ENCODE measurements at regions not wholly inside any gene's neighbourhood (a gene's known extent, or its start where the extent isn't known, plus 50 kb on each side); places are given as distances from the start of the nearest gene placed in this dataset.

DNA sequence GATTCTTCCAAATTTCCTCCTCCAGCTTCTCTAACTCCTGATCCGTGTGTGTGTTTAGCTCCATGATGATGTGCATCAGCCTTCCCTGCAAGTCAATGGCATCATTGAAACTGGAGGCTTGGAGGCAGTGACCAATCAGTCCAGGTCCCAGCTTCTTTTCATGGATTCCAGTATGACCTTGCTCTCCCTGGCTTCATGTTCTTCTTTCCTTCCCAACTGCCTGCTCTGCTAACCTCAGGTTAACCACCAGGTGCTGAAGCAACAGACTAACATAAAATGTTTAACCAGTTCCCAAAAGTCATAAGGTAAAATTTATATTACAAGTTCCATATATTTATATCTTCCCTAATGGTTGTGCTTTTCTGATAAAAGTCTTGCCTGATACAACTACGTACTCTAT, 512.8 kb upstream of the EPHA7 start:
- no peaks in the 10 kb centered on the region for H3K4me1 Mint-ChIP-seq (ENCODE audit: low read depth)
- H3K27me3 Mint-ChIP-seq (ENCODE audit: low read depth), result no peaks in the 10 kb centered on the region
- DNase-seq, result no peak
- H3K9me3 Mint-ChIP-seq (ENCODE audit: insufficient read depth), result no peaks in the 10 kb centered on the region
- no peaks in the 10 kb centered on the region for H3K36me3 Mint-ChIP-seq (ENCODE audit: low read depth)
- POLR2A ChIA-PET, result no interaction called here
- H3K4me3 Mint-ChIP-seq, result no peak overlapping the region
- ATAC-seq, result no peak
- CTCF ChIA-PET, result no interaction called here
- no peak overlapping the region for H3K27ac Mint-ChIP-seq

DNA sequence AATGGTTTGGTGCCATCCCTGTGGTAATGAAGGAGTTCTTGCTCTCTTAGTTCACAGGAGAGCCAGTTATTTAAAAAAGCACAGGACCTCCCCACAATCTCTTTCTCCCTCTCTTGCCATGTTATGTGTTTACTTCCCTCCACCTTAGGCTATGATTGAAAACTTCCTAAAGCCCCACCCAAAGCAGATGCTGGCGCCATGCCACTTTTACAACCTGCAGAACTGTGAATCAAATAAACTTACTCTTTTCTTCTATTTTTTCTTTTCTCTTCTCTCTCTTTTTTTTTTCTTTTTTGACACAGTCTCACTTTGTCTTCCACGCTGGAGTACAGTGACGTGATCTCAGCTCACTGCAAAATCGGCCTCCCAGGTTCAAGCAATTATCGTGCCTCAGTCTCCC, 508.4 kb upstream of the EPHA7 start:
- POLR2A ChIA-PET, result no interaction called here

DNA sequence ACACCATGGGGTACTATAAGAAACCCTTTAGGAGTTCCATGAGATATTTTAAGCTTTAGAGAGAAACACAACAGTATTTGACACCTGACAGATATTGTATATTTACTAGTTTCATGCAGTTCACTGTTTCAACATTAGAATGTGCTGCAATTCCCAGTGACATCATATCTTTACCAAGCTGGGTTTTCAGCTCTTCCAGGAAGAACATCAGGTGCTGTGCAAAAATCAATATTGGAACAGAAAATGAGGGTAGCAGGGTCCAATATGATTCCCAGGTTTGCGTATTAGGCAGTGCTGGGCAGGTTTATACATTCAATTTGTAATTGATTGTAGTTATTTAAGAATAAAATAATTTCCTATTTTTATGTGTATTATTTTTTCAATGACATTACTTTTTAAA, 500.0 kb upstream of the EPHA7 start:
- no peaks in the 10 kb centered on the region for H3K36me3 Mint-ChIP-seq (ENCODE audit: low read depth)
- CTCF ChIA-PET, result no interaction called here
- POLR2A ChIA-PET, result no interaction called here
- H3K4me1 Mint-ChIP-seq (ENCODE audit: low read depth), result no peaks in the 10 kb centered on the region
- no peaks in the 10 kb centered on the region for H3K27me3 Mint-ChIP-seq (ENCODE audit: low read depth)
- ATAC-seq (no peak), DNase-seq (no peak)
- H3K9me3 Mint-ChIP-seq (ENCODE audit: insufficient read depth), result no peaks in the 10 kb centered on the region
- no peak overlapping the region for H3K4me3 Mint-ChIP-seq
- H3K27ac Mint-ChIP-seq, result no peak overlapping the region

More for the DNA sequence above, 508.4 kb upstream of the EPHA7 start:
- Mint-ChIP-seq H3K9me3 (ENCODE audit: insufficient read depth) (no peaks in the 10 kb centered on the region), H3K4me1 (ENCODE audit: low read depth) (no peaks in the 10 kb centered on the region), H3K36me3 (ENCODE audit: low read depth) (no peaks in the 10 kb centered on the region), H3K27me3 (ENCODE audit: low read depth) (no peaks in the 10 kb centered on the region), H3K27ac (no peak overlapping the region), H3K4me3 (no peak overlapping the region)
- DNase-seq (no peak), ATAC-seq (no peak)
- CTCF ChIA-PET, result no interaction called here

DNA sequence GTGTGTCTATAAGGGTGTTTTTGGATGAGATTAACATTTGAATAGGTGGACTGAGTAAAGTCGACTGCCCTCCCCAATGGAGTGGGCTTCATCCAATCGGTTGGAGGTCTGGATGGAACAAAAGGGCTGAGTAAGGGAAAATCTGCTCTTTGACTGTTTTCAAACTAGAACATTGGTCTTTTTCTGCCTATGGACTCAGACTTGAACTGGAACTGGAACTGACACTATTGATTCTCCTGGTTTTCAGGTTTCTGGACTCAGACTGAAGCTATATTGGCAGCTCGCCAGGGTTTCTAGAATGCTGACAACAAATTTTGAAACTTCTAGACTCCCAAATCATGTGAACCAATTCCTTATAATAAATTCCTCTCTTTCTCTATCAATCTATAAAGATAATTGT, 498.9 kb upstream of the EPHA7 start:
- Mint-ChIP-seq H3K4me3 (no peak overlapping the region), H3K27ac (no peak overlapping the region), H3K4me1 (ENCODE audit: low read depth) (no peaks in the 10 kb centered on the region), H3K27me3 (ENCODE audit: low read depth) (no peaks in the 10 kb centered on the region), H3K9me3 (ENCODE audit: insufficient read depth) (peaks cover 6% of the 10 kb centered on the region), H3K36me3 (ENCODE audit: low read depth) (no peaks in the 10 kb centered on the region)
- ATAC-seq (no peak), DNase-seq (no peak)
- ChIA-PET CTCF (no interaction called here), POLR2A (no interaction called here)

DNA sequence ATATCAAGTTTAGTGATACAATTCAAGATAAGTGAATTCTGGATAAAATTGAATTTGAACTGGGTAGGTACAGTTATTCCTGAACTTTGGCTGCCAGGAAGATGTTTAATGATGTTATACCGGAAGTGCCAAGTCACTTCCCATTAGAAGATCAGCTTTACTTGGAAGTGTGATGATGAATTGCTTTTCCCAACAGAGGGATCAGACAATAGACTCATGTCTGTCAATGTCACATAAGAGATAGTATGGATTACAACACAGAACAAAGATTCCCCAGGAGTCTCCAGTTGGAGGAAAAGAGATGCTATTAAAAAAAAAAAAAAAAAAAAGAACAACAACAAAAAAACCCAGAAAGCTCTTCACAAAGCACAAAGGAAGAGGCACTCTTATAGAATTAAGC, 497.9 kb upstream of the EPHA7 start:
- peaks cover 6% of the 10 kb centered on the region for H3K9me3 Mint-ChIP-seq (ENCODE audit: insufficient read depth)

DNA sequence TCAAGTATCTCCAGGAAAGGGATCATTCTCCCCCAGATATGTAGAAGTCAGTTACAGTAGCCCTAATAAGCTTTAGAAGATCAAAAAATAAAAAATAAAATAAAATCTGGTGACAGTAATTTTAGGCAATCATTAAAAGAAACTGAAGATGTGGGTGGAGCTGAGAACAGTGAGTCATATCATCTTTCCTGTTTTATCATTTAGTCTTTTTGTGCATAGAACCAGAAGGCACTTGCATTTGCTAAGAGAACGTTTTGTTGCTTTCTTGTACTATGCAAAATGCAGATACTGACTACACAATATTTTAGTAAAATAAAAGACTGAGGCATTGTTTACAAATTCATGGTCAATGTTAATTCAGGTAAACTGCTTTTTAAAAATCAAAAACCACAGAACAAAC, 497.4 kb upstream of the EPHA7 start:
- ATAC-seq (no peak), DNase-seq (no peak)
- H3K27me3 Mint-ChIP-seq (ENCODE audit: low read depth), result no peaks in the 10 kb centered on the region
- ChIA-PET POLR2A (no interaction called here), CTCF (no interaction called here)
- H3K27ac Mint-ChIP-seq, result no peak overlapping the region
- peaks cover 6% of the 10 kb centered on the region for H3K9me3 Mint-ChIP-seq (ENCODE audit: insufficient read depth)
- H3K4me3 Mint-ChIP-seq, result no peak overlapping the region
- no peaks in the 10 kb centered on the region for H3K36me3 Mint-ChIP-seq (ENCODE audit: low read depth)
- no peaks in the 10 kb centered on the region for H3K4me1 Mint-ChIP-seq (ENCODE audit: low read depth)

More for the DNA sequence above, 497.9 kb upstream of the EPHA7 start:
- Mint-ChIP-seq H3K27me3 (ENCODE audit: low read depth) (no peaks in the 10 kb centered on the region), H3K4me1 (ENCODE audit: low read depth) (no peaks in the 10 kb centered on the region), H3K36me3 (ENCODE audit: low read depth) (no peaks in the 10 kb centered on the region), H3K27ac (no peak overlapping the region), H3K4me3 (no peak overlapping the region)
- ATAC-seq, result no peak
- POLR2A ChIA-PET, result no interaction called here
- CTCF ChIA-PET, result no interaction called here
- no peak for DNase-seq

DNA sequence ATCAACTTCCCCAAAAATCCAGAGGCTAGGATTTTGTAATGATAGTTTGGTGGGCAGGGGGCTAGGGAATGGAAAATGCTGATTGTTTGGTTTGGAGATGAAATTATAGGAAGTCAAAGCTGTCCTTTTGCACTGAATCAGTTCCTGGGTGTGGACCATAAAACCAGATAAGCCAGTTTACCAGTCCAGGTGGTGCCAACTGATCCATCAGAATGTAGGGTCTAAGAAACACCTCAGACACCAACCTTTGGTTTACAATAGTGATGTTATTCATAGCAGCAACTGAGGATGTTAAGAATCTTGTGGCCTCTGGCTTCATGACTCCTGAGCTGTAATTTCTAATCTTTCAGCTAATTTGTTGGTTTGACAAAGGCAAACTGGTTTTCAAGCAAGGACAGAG, 496.6 kb upstream of the EPHA7 start:
- peaks cover 6% of the 10 kb centered on the region for H3K9me3 Mint-ChIP-seq (ENCODE audit: insufficient read depth)
- no peak for DNase-seq
- H3K27me3 Mint-ChIP-seq (ENCODE audit: low read depth), result no peaks in the 10 kb centered on the region
- ChIA-PET CTCF (no interaction called here), POLR2A (no interaction called here)
- no peaks in the 10 kb centered on the region for H3K4me1 Mint-ChIP-seq (ENCODE audit: low read depth)
- H3K36me3 Mint-ChIP-seq (ENCODE audit: low read depth), result no peaks in the 10 kb centered on the region
- no peak for ATAC-seq
- H3K4me3 Mint-ChIP-seq, result no peak overlapping the region
- no peak overlapping the region for H3K27ac Mint-ChIP-seq

DNA sequence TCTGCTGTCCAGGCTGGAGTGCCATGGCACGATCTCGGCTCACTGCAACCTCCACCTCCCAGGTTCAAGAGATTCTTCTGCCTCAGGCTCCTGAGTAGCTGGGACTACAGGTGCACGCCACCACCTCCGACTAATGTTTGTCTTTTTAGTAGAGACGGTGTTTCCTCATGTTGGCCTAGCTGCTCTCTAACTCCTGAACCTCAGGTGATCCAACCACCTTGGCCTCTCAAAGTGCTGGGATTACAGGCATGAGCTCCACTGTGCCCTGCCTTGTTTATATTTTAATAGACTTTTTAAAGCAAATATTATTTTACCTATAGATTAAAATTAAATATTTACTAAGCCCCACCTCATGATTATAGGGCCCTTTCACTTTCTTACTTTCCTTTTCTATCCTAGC, 483.2 kb upstream of the EPHA7 start:
- CTCF ChIA-PET, result no interaction called here
- DNase-seq (no peak), ATAC-seq (no peak)
- no peaks in the 10 kb centered on the region for H3K27me3 Mint-ChIP-seq (ENCODE audit: low read depth)
- H3K27ac Mint-ChIP-seq, result no peak overlapping the region
- POLR2A ChIA-PET, result no interaction called here
- H3K4me3 Mint-ChIP-seq, result no peak overlapping the region
- H3K4me1 Mint-ChIP-seq (ENCODE audit: low read depth), result no peaks in the 10 kb centered on the region
- no peaks in the 10 kb centered on the region for H3K36me3 Mint-ChIP-seq (ENCODE audit: low read depth)
- peaks cover 7% of the 10 kb centered on the region for H3K9me3 Mint-ChIP-seq (ENCODE audit: insufficient read depth)

DNA sequence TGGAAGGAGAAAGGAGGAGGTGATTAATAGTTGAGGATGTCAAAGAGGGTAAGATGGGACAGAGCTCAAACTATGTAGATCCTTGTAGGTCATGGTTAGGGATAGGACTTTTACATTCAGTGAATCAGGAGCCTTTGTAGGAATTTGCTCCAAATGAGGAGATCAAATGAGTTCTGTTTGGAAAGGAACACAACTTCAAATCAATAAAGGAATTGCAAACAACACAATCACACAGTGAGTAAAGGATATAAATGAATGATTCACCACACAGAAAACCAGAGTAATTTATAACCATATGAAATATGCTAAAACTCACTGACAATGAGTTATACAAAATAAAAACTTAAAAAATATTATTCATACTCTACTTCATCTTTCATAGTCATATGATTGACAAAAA, 480.8 kb upstream of the EPHA7 start:
- DNase-seq (no peak), ATAC-seq (no peak)
- Mint-ChIP-seq H3K9me3 (ENCODE audit: insufficient read depth) (peaks cover 7% of the 10 kb centered on the region), H3K4me3 (no peak overlapping the region), H3K36me3 (ENCODE audit: low read depth) (no peaks in the 10 kb centered on the region), H3K27ac (no peak overlapping the region), H3K4me1 (ENCODE audit: low read depth) (no peaks in the 10 kb centered on the region), H3K27me3 (ENCODE audit: low read depth) (no peaks in the 10 kb centered on the region)
- POLR2A ChIA-PET, result no interaction called here
- CTCF ChIA-PET, result no interaction called here

DNA sequence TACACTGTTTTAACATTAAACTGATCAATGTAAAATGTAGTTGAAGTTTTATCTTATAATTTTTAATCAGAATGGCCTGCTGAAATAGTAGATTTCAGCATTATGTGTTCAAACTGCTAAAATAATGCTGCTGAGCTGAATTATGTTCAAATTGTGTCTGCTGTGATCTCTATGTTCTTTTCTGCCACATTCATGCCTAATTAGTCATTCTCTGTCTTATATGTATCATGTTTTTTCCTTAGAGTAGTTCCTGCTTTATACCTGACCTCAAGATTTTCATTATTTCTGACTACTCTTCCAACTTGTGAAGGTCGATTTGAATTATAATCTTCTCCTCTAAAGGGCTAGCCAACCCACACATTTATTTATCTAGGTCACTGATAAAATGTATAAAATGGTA, 476.7 kb upstream of the EPHA7 start:
- Mint-ChIP-seq H3K27ac (no peak overlapping the region), H3K9me3 (ENCODE audit: insufficient read depth) (no peaks in the 10 kb centered on the region), H3K27me3 (ENCODE audit: low read depth) (no peaks in the 10 kb centered on the region), H3K4me1 (ENCODE audit: low read depth) (no peaks in the 10 kb centered on the region), H3K36me3 (ENCODE audit: low read depth) (no peaks in the 10 kb centered on the region), H3K4me3 (no peak overlapping the region)
- POLR2A ChIA-PET, result no interaction called here
- CTCF ChIA-PET, result no interaction called here
- no peak for ATAC-seq
- DNase-seq, result no peak

DNA sequence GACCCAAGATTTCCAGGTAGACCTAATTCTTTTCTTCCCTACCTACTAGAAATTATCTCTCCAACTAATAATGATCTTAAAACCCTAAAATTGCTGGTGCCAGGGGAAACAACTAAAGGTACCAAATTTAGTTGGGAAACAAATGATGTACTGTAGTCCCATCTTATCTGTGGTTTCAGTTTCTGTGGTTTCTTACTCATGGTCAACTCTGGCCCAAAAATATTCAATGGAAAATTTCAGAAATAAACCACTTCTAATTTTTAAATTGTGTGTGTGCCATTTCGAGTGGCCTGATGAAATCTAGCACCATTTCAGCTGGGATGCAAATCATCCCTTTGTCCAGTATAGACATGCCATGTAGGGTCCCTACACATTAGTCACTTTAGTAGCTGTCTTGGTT, 475.2 kb upstream of the EPHA7 start:
- POLR2A ChIA-PET, result no interaction called here
- Mint-ChIP-seq H3K27me3 (ENCODE audit: low read depth) (no peaks in the 10 kb centered on the region), H3K27ac (no peak overlapping the region), H3K36me3 (ENCODE audit: low read depth) (no peaks in the 10 kb centered on the region), H3K4me3 (no peak overlapping the region), H3K9me3 (ENCODE audit: insufficient read depth) (no peaks in the 10 kb centered on the region), H3K4me1 (ENCODE audit: low read depth) (no peaks in the 10 kb centered on the region)
- ATAC-seq, result no peak
- CTCF ChIA-PET, result no interaction called here
- DNase-seq, result no peak

DNA sequence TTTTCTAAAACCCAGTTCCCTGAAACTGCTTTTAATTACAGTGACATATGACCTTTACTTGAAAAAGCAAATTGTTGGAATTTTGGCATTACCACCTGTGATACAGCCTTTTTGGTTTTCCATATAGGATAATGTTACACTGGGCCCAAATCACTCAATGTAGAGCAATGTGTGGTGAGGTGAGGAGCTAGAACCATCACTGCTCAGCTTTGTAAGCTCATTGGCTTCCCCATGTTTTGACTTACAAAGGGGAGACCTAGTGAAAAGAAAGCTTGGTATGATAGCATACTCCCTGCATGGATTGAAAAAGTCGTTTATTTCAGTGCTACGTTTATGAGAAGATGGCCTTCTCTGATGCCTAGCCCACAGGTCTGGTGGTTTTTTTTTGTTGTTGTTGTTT, 470.4 kb upstream of the EPHA7 start:
- CTCF ChIA-PET, result no interaction called here
- Mint-ChIP-seq H3K4me1 (ENCODE audit: low read depth) (no peaks in the 10 kb centered on the region), H3K9me3 (ENCODE audit: insufficient read depth) (peaks cover 5% of the 10 kb centered on the region), H3K36me3 (ENCODE audit: low read depth) (no peaks in the 10 kb centered on the region), H3K27ac (no peak overlapping the region), H3K27me3 (ENCODE audit: low read depth) (no peaks in the 10 kb centered on the region), H3K4me3 (no peak overlapping the region)
- POLR2A ChIA-PET, result no interaction called here
- no peak for DNase-seq
- no peak for ATAC-seq

DNA sequence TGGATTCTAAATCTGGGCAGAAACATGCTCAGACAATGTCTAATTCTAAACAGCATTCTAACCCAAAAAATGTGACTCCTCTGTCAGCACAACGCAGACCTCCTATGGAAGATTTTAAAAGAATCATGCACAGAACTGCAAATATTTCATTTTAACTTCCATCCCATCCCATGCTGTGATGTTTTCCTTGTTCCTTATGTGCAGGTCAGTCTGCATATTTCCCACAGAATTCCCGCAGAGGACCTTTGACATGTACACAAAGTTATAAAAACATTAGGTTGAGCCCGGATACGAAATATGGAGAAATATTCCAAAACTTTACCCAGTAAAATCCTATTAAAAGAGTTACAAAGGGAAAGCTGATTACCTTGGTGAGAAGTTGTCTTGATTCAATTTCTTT, 467.1 kb upstream of the EPHA7 start:
- Mint-ChIP-seq H3K9me3 (ENCODE audit: insufficient read depth) (peaks cover 5% of the 10 kb centered on the region), H3K4me3 (no peak overlapping the region)
- POLR2A ChIA-PET, result no interaction called here

DNA sequence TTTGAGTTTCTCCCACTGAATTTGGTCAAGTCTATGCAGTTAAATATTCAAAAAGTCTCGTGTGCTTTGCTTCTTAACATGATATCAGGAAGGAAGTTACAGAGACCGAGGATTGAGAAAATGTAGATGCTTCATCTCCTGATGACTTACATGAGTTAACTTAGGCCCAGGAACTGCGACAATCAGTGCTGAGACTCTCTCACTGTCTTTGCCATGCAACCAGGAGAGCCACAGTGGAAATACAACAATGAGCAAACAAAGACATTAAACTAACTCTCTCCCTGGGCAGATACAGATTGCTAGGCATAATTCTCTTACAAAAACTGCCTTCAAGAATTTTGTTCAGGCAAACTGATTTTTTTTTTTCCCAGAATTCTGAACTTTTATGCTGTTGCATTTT, 440.6 kb upstream of the EPHA7 start:
- H3K27ac Mint-ChIP-seq, result no peak overlapping the region
- ATAC-seq, result no peak
- CTCF ChIA-PET, result no interaction called here
- H3K4me3 Mint-ChIP-seq, result no peak overlapping the region
- H3K27me3 Mint-ChIP-seq (ENCODE audit: low read depth), result no peaks in the 10 kb centered on the region
- POLR2A ChIA-PET, result no interaction called here
- H3K9me3 Mint-ChIP-seq (ENCODE audit: insufficient read depth), result peaks cover 13% of the 10 kb centered on the region
- H3K36me3 Mint-ChIP-seq (ENCODE audit: low read depth), result no peaks in the 10 kb centered on the region
- DNase-seq, result no peak
- no peaks in the 10 kb centered on the region for H3K4me1 Mint-ChIP-seq (ENCODE audit: low read depth)

More for the DNA sequence above, 467.1 kb upstream of the EPHA7 start:
- CTCF ChIA-PET, result no interaction called here
- no peak for ATAC-seq
- Mint-ChIP-seq H3K27ac (no peak overlapping the region), H3K27me3 (ENCODE audit: low read depth) (no peaks in the 10 kb centered on the region), H3K4me1 (ENCODE audit: low read depth) (no peaks in the 10 kb centered on the region), H3K36me3 (ENCODE audit: low read depth) (no peaks in the 10 kb centered on the region)
- no peak for DNase-seq
